Panc1 (cell line): ENCODE measurements at regions not wholly inside any gene's neighbourhood (a gene's known extent, or its start where the extent isn't known, plus 50 kb on each side); places are given as distances from the start of the nearest gene placed in this dataset.

Experiments used
- ATAC-seq: fragments of 200-7000 bp; cut with Tn5 transposase; 2 replicates; pipeline ENCODE4 v1.9.1; 2020; ENCODE audit warnings: mild to moderate bottlenecking, moderate library complexity
- BruUV-seq: library from RNA; stranded (reverse); fragments of 400-500 nt; replicated peaks from 2 replicates; lab custom pipeline; 2021; lab: Mats Ljungman, UMichigan
- CTCF ChIA-PET: fragments of 300-600 bp; sonication (Branson Sonifier 250); formaldehyde crosslinking; loops from one replicate; lab custom pipeline; 2022; ENCODE audit warnings: antibody characterized with exemption; lab: Charles Lee
- POLR2A ChIA-PET: fragments of 300-600 bp; sonication (Branson Sonifier 250); formaldehyde crosslinking; loops from one replicate; lab custom pipeline; 2022; ENCODE audit warnings: antibody characterized with exemption; lab: Charles Lee
- DNase-seq: peaks from one replicate; pipeline ENCODE4 v3.0.0-alpha.2; 2010; ENCODE audit warnings: low read depth, low spot score
- H3K27ac ChIP-seq: 2 replicates; pipeline ENCODE4 v1.5.1; 2011; ENCODE audit warnings: mild to moderate bottlenecking, low read length, inconsistent platforms
- H3K27me3 ChIP-seq: fragments of 200-500 bp; sonication (Bioruptor generic); 2 replicates; pipeline ENCODE4 v1.6.0; 2014; ENCODE audit warnings: low read length, inconsistent platforms; ENCODE audit not compliant: control insufficient read depth, insufficient read depth
- H3K36me3 ChIP-seq: fragments of 200-500 bp; sonication (Bioruptor generic); 2 replicates; pipeline ENCODE4 v1.5.1; 2014; ENCODE audit warnings: inconsistent platforms, mild to moderate bottlenecking, low read length, moderate library complexity; ENCODE audit not compliant: control insufficient read depth, insufficient read depth
- H3K4me1 ChIP-seq: 2 replicates; pipeline ENCODE4 v1.5.1; 2011; ENCODE audit warnings: inconsistent platforms, mild to moderate bottlenecking, low read length, moderate library complexity; ENCODE audit not compliant: control insufficient read depth, insufficient read depth
- H3K4me3 ChIP-seq, 2 experiments: 2 replicates each; pipeline ENCODE4 v1.5.1; 2011 to 2012; ENCODE audit warnings: low read depth in 2 of 2, low read length in 2 of 2, mild to moderate bottlenecking in 2 of 2, inconsistent platforms in 1 of 2, moderate library complexity in 1 of 2
- H3K9me3 ChIP-seq: fragments of 200-500 bp; sonication (Bioruptor generic); 2 replicates; pipeline ENCODE4 v1.5.1; 2014; ENCODE audit warnings: low read depth, mild to moderate bottlenecking, inconsistent platforms, low read length, moderate library complexity; ENCODE audit not compliant: control insufficient read depth, insufficient read depth
- CTCF ChIP-seq: fragments of 450-650 bp; IDR thresholded peaks from 2 replicates; pipeline ENCODE4 v1.5.1; 2017; ENCODE audit warnings: mild to moderate bottlenecking
- POLR2AphosphoS5 ChIP-seq: IDR thresholded peaks from 2 replicates; pipeline ENCODE4 v1.6.1; 2012; ENCODE audit warnings: mild to moderate bottlenecking, low read depth, low read length, moderate library complexity
- SIN3A ChIP-seq: IDR thresholded peaks from 2 replicates; pipeline ENCODE4 v1.6.1; 2012; ENCODE audit warnings: low read depth, mild to moderate bottlenecking, low read length, moderate library complexity, borderline replicate concordance; ENCODE audit not compliant: insufficient read depth
- TCF7L2 ChIP-seq: IDR thresholded peaks from 2 replicates; pipeline ENCODE4 v1.6.1; 2011; ENCODE audit warnings: mild to moderate bottlenecking, low read depth, low read length, inconsistent platforms
- in situ Hi-C: cut with HindIII; loops from 2 replicates; pipeline ENCODE4 v1.10.0; 2016; ENCODE audit warnings: low sequenced_read_pairs, low pct_unique_long_range_greater_than_20kb
- intact Hi-C: fragments of 100-400 bp; cut with micrococcal nuclease; formaldehyde crosslinking; loops from one replicate; pipeline ENCODE4 v1.10.0; 2022; ENCODE audit not compliant: unreplicated experiment
- TF ChIP-seq, protein P1 (sequence below), 2 experiments: IDR thresholded peaks; 2 replicates each; pipeline ENCODE4 v1.6.1; 2011 to 2012; ENCODE audit warnings: low read depth in 2 of 2, control low read depth in 1 of 2, low read length in 1 of 2, mild to moderate bottlenecking in 1 of 2, moderate library complexity in 1 of 2; ENCODE audit not compliant: insufficient read depth in 1 of 2

DNA sequence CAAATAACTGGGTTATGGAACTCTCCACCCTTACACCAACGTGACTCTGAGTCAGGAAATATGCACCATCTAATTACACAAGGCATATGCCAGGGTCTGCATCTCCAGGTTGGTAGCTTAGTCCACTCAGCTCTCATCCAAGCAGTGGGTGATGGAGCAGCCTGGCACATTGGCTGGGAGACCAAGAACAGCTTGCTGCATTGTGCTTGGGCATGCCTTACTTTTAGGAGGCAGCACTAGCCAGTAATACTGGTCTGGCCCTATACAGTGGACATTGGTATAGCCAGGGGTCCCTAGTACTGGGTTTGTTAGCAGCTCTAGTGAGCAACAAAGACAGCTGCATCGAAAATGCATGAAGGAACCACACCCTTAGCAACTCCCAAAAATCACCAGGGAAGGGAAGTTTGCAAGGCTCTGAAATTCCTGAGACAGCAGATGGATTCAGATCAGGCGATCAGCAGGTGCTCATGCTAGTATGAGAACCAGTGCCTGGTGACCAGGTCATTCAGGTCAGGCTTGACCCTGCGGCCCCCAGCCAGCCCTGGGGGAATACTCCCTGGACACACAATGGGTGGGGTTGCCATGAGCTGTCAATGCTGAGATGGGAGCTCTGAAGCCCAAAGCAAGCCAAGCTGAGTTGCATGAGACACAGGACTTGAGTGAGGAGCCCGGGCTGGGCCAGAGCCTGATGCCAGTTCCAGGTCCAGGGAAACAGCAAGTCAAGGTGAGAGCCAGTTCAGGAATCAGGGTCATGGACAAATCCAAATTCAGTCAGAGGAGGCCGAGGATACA, 217.9 kb upstream of the ZMIZ1 start:
- BruUV-seq: no TSS peak
- no peaks in the 10 kb centered on the region for H3K27me3 ChIP-seq
- H3K27ac ChIP-seq: no peak overlapping the region
- in situ Hi-C loops: no loop called here
- DNase-seq (no peak), ATAC-seq (no peak)
- H3K36me3 ChIP-seq: no peaks in the 10 kb centered on the region
- H3K4me1 ChIP-seq: no peaks in the 10 kb centered on the region
- H3K9me3 ChIP-seq: no peaks in the 10 kb centered on the region
- TF ChIP-seq, protein P1, sequence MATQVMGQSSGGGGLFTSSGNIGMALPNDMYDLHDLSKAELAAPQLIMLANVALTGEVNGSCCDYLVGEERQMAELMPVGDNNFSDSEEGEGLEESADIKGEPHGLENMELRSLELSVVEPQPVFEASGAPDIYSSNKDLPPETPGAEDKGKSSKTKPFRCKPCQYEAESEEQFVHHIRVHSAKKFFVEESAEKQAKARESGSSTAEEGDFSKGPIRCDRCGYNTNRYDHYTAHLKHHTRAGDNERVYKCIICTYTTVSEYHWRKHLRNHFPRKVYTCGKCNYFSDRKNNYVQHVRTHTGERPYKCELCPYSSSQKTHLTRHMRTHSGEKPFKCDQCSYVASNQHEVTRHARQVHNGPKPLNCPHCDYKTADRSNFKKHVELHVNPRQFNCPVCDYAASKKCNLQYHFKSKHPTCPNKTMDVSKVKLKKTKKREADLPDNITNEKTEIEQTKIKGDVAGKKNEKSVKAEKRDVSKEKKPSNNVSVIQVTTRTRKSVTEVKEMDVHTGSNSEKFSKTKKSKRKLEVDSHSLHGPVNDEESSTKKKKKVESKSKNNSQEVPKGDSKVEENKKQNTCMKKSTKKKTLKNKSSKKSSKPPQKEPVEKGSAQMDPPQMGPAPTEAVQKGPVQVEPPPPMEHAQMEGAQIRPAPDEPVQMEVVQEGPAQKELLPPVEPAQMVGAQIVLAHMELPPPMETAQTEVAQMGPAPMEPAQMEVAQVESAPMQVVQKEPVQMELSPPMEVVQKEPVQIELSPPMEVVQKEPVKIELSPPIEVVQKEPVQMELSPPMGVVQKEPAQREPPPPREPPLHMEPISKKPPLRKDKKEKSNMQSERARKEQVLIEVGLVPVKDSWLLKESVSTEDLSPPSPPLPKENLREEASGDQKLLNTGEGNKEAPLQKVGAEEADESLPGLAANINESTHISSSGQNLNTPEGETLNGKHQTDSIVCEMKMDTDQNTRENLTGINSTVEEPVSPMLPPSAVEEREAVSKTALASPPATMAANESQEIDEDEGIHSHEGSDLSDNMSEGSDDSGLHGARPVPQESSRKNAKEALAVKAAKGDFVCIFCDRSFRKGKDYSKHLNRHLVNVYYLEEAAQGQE (IDR thresholded peaks at IDR 0.05; ENCODE audit: insufficient read depth in 1 of 2, low read depth in 2 of 2, low read length in 1 of 2): no peak
- TF ChIP-seq SIN3A (no peak), POLR2AphosphoS5 (no peak), TCF7L2 (no peak), CTCF (no peak)
- POLR2A ChIA-PET: no interaction called here
- CTCF ChIA-PET: no interaction called here
- intact Hi-C loops: no loop called here
- no peak overlapping the region for H3K4me3 ChIP-seq

GRCh38 chr10:78851647-78852046, 217.1 kb upstream of the ZMIZ1 start:
- CTCF ChIA-PET: no interaction called here
- no TSS peak for BruUV-seq
- DNase-seq (no peak), ATAC-seq (no peak)
- POLR2A ChIA-PET: no interaction called here
- H3K4me3 ChIP-seq: no peak overlapping the region
- no peaks in the 10 kb centered on the region for H3K9me3 ChIP-seq
- no peaks in the 10 kb centered on the region for H3K36me3 ChIP-seq
- H3K4me1 ChIP-seq: no peaks in the 10 kb centered on the region
- H3K27ac ChIP-seq: no peak overlapping the region
- TF ChIP-seq CTCF (no peak), POLR2AphosphoS5 (no peak), TCF7L2 (no peak), SIN3A (no peak)
- TF ChIP-seq, protein P1 (IDR thresholded peaks at IDR 0.05; ENCODE audit: insufficient read depth in 1 of 2, low read depth in 2 of 2, low read length in 1 of 2): no peak
- intact Hi-C loops: no loop called here
- in situ Hi-C loops: no loop called here
- no peaks in the 10 kb centered on the region for H3K27me3 ChIP-seq
